Loucy (cell line): ENCODE measurements at regions not wholly inside any gene's neighbourhood (a gene's known extent, or its start where the extent isn't known, plus 50 kb on each side); places are given as distances from the start of the nearest gene placed in this dataset.

ENCODE experiments used
- EZH2phosphoT487 ChIP-seq: fragments of 200-600 bp; IDR thresholded peaks from 2 replicates; pipeline ENCODE4 v1.6.1; 2018; ENCODE audit warnings: antibody characterized with exemption, mild to moderate bottlenecking, moderate library complexity, borderline replicate concordance
- TF ChIP-seq, protein P1 (sequence below): fragments of 200-600 bp; sonication (generic); conservative IDR thresholded peaks from 2 replicates; pipeline ENCODE4 v1.5.1; 2014; ENCODE audit warnings: mild to moderate bottlenecking, antibody characterized with exemption, low read length

- TF ChIP-seq, protein P1, sequence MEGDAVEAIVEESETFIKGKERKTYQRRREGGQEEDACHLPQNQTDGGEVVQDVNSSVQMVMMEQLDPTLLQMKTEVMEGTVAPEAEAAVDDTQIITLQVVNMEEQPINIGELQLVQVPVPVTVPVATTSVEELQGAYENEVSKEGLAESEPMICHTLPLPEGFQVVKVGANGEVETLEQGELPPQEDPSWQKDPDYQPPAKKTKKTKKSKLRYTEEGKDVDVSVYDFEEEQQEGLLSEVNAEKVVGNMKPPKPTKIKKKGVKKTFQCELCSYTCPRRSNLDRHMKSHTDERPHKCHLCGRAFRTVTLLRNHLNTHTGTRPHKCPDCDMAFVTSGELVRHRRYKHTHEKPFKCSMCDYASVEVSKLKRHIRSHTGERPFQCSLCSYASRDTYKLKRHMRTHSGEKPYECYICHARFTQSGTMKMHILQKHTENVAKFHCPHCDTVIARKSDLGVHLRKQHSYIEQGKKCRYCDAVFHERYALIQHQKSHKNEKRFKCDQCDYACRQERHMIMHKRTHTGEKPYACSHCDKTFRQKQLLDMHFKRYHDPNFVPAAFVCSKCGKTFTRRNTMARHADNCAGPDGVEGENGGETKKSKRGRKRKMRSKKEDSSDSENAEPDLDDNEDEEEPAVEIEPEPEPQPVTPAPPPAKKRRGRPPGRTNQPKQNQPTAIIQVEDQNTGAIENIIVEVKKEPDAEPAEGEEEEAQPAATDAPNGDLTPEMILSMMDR, result no peak
- no peak for TF ChIP-seq EZH2phosphoT487
Observed at GRCh38 chr11:10936626-10937384, 79.0 kb upstream of the ZBED5 start.
